Head of caudate nucleus (tissue), 42 donors: ENCODE measurements at regions not wholly inside any gene's neighbourhood (a gene's known extent, or its start where the extent isn't known, plus 50 kb on each side); places are given as distances from the start of the nearest gene placed in this dataset.

Experiments
- DNase-seq, 42 donors: peaks; one replicate each; pipeline versions ENCODE4 v3.0.0 to v3.0.0-alpha.2; 2020 to 2021; ENCODE audit warnings: mixed read lengths in 7 of 42
- intact Hi-C: fragments of 100-400 bp; cut with DNase I; formaldehyde crosslinking; loops from one replicate; pipeline ENCODE4 v1.15.0; 2022

- no peak for DNase-seq
- intact Hi-C loops = no loop called here
Measured at GRCh38 chr10:9657530-9657929, 1360.1 kb upstream of the CELF2 start.

- no peak for DNase-seq
- intact Hi-C loops = no loop called here
Measured at GRCh38 chr10:9668411-9668810, 1349.3 kb upstream of the CELF2 start.

- peak in 41 of 42 donors; percentile 16 to 84 (median 56) for DNase-seq
- intact Hi-C loops = no loop called here
Measured at GRCh38 chr10:9670911-9671310, 1346.8 kb upstream of the CELF2 start.

- intact Hi-C loops = no loop called here
- no peak for DNase-seq
Measured at GRCh38 chr10:9681655-9682054, 1336.0 kb upstream of the CELF2 start.

- intact Hi-C loops = no loop called here
Measured at GRCh38 chr10:9682802-9683201, 1334.9 kb upstream of the CELF2 start.

GRCh38 chr10:9684186-9684585, 1333.5 kb upstream of the CELF2 start:
- DNase-seq = no peak
- intact Hi-C loops = no loop called here

More at GRCh38 chr10:9682802-9683201, 1334.9 kb upstream of the CELF2 start:
- no peak for DNase-seq

- intact Hi-C loops = no loop called here
- DNase-seq = no peak
Measured at GRCh38 chr10:9685596-9685995, 1332.1 kb upstream of the CELF2 start.

- DNase-seq = no peak
Measured at GRCh38 chr10:9688711-9689110, 1329.0 kb upstream of the CELF2 start.

GRCh38 chr10:9707216-9707615, 1310.5 kb upstream of the CELF2 start:
- no peak for DNase-seq
- intact Hi-C loops = no loop called here

More at GRCh38 chr10:9688711-9689110, 1329.0 kb upstream of the CELF2 start:
- intact Hi-C loops = no loop called here

GRCh38 chr10:9709849-9710248, 1307.8 kb upstream of the CELF2 start:
- intact Hi-C loops = no loop called here
- no peak for DNase-seq

GRCh38 chr10:9712393-9712792, 1305.3 kb upstream of the CELF2 start:
- intact Hi-C loops = no loop called here
- no peak for DNase-seq

- intact Hi-C loops = no loop called here
Measured at GRCh38 chr10:9719246-9719645, 1298.4 kb upstream of the CELF2 start.

GRCh38 chr10:9733766-9734165, 1283.9 kb upstream of the CELF2 start:
- DNase-seq = no peak
- intact Hi-C loops = no loop called here

More at GRCh38 chr10:9719246-9719645, 1298.4 kb upstream of the CELF2 start:
- no peak for DNase-seq

GRCh38 chr10:9734218-9734617, 1283.5 kb upstream of the CELF2 start:
- no peak for DNase-seq
- intact Hi-C loops = no loop called here

- no peak for DNase-seq
- intact Hi-C loops = no loop called here
Measured at GRCh38 chr10:9735731-9736130, 1281.9 kb upstream of the CELF2 start.

GRCh38 chr10:9743639-9744038, 1274.0 kb upstream of the CELF2 start:
- DNase-seq = no peak
- intact Hi-C loops = no loop called here

GRCh38 chr10:9745158-9745557, 1272.5 kb upstream of the CELF2 start:
- no peak for DNase-seq
- intact Hi-C loops = no loop called here

- no peak for DNase-seq
- intact Hi-C loops = no loop called here
Measured at GRCh38 chr10:9757176-9757575, 1260.5 kb upstream of the CELF2 start.

- DNase-seq = no peak
- intact Hi-C loops = no loop called here
Measured at GRCh38 chr10:9759596-9759995, 1258.1 kb upstream of the CELF2 start.

- intact Hi-C loops = no loop called here
- no peak for DNase-seq
Measured at GRCh38 chr10:9762966-9763656, 1254.6 kb upstream of the CELF2 start.

- DNase-seq = no peak
- intact Hi-C loops = no loop called here
Measured at GRCh38 chr10:9766762-9767161, 1250.9 kb upstream of the CELF2 start.

- intact Hi-C loops = no loop called here
- no peak for DNase-seq
Measured at GRCh38 chr10:9781666-9782065, 1236.0 kb upstream of the CELF2 start.
